Ishikawa (cell line): ENCODE measurements at regions not wholly inside any gene's neighbourhood (a gene's known extent, or its start where the extent isn't known, plus 50 kb on each side); places are given as distances from the start of the nearest gene placed in this dataset.

Source experiments
- CEBPB ChIP-seq: IDR thresholded peaks from 2 replicates; pipeline ENCODE4 v1.6.1; 2012
- CREB1 ChIP-seq: IDR thresholded peaks from 2 replicates; pipeline ENCODE4 v1.6.1; 2012; ENCODE audit warnings: low read depth
- EGR1 ChIP-seq: IDR thresholded peaks from 2 replicates; pipeline ENCODE4 v1.6.1; 2012
- EP300 ChIP-seq: IDR thresholded peaks from 2 replicates; pipeline ENCODE4 v1.6.1; 2012; ENCODE audit warnings: borderline replicate concordance
- FOXM1 ChIP-seq: IDR thresholded peaks from 2 replicates; pipeline ENCODE4 v1.6.1; 2012; ENCODE audit warnings: low read depth, borderline replicate concordance
- RAD21 ChIP-seq: IDR thresholded peaks from 2 replicates; pipeline ENCODE4 v1.6.1; 2012; ENCODE audit warnings: low read depth
- TAF1 ChIP-seq: IDR thresholded peaks from 2 replicates; pipeline ENCODE4 v1.6.1; 2012; ENCODE audit warnings: low read depth, mild to moderate bottlenecking
- TCF12 ChIP-seq: IDR thresholded peaks from 2 replicates; pipeline ENCODE4 v1.6.1; 2012; ENCODE audit warnings: low read depth
- TEAD4 ChIP-seq: IDR thresholded peaks from 2 replicates; pipeline ENCODE4 v1.6.1; 2012
- YY1 ChIP-seq: IDR thresholded peaks from 2 replicates; pipeline ENCODE4 v1.6.1; 2012; ENCODE audit warnings: low read depth
- TF ChIP-seq, protein P1 (sequence below): IDR thresholded peaks from 2 replicates; pipeline ENCODE4 v1.6.1; 2012
- TF ChIP-seq, protein P2 (sequence below): IDR thresholded peaks from 2 replicates; pipeline ENCODE4 v1.6.1; 2012; ENCODE audit warnings: low read depth, mild to moderate bottlenecking

DNA sequence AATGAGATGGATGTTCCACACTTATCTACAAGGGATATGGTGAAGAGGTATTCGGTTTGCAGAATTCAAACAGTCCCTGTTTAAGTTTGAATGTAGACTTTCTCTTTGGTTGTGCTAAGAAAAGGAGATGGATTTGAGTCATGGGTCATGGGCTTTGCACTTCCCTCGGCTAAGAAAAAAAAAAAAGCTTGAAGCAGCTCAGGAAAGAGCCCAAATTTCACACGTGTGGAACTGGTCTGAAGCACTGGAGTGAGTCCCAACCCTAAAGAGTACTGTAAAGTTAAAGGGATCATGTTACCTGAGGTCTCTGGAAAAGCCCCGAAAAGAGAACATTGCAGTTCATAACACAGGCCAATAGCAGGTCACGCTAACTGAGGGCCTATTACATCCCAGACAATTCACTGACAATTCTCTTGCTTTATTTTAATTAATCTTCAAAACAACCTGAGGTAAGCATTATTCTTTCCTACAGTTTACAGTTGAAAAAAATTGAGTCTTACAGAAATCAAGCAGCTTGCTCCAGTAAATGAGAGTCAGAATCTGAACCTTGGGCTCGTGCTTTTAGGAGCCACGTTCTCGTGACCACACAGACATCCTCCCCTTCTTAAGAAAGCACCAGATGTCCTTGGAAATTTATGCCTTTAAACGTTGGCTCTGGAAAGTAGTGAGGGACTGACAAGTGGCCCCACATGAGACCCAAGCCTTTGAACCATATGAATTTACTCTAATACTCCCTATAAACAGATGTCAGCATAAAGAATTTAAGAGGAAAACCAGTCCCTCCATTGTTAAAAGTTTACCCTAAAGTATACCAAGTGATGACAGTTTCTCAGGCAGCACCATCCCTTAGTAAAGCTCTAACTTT lies 89.3 kb downstream of the MAD2L1 start:
- TF ChIP-seq, protein P1, sequence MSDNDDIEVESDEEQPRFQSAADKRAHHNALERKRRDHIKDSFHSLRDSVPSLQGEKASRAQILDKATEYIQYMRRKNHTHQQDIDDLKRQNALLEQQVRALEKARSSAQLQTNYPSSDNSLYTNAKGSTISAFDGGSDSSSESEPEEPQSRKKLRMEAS: no peak
- no peak for TF ChIP-seq YY1
- TF ChIP-seq EP300: no peak
- no peak for TF ChIP-seq TAF1
- TF ChIP-seq EGR1: no peak
- TF ChIP-seq, protein P2, sequence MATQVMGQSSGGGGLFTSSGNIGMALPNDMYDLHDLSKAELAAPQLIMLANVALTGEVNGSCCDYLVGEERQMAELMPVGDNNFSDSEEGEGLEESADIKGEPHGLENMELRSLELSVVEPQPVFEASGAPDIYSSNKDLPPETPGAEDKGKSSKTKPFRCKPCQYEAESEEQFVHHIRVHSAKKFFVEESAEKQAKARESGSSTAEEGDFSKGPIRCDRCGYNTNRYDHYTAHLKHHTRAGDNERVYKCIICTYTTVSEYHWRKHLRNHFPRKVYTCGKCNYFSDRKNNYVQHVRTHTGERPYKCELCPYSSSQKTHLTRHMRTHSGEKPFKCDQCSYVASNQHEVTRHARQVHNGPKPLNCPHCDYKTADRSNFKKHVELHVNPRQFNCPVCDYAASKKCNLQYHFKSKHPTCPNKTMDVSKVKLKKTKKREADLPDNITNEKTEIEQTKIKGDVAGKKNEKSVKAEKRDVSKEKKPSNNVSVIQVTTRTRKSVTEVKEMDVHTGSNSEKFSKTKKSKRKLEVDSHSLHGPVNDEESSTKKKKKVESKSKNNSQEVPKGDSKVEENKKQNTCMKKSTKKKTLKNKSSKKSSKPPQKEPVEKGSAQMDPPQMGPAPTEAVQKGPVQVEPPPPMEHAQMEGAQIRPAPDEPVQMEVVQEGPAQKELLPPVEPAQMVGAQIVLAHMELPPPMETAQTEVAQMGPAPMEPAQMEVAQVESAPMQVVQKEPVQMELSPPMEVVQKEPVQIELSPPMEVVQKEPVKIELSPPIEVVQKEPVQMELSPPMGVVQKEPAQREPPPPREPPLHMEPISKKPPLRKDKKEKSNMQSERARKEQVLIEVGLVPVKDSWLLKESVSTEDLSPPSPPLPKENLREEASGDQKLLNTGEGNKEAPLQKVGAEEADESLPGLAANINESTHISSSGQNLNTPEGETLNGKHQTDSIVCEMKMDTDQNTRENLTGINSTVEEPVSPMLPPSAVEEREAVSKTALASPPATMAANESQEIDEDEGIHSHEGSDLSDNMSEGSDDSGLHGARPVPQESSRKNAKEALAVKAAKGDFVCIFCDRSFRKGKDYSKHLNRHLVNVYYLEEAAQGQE: no peak
- TF ChIP-seq CREB1: no peak
- no peak for TF ChIP-seq RAD21
- TF ChIP-seq FOXM1: no peak
- no peak for TF ChIP-seq CEBPB
- no peak for TF ChIP-seq TCF12
- TF ChIP-seq TEAD4: no peak
